Neural progenitor cell (in vitro differentiated cells): ENCODE measurements at regions not wholly inside any gene's neighbourhood (a gene's known extent, or its start where the extent isn't known, plus 50 kb on each side); places are given as distances from the start of the nearest gene placed in this dataset.

Experiments
- DNase-seq: peaks from one replicate; pipeline ENCODE4 v3.0.0-alpha.2; 2016; ENCODE audit warnings: low spot score
- H2AFZ ChIP-seq: fragments of 200-600 bp; sonication (generic); replicated peaks from 2 replicates; pipeline ENCODE4 v1.6.1; 2016; ENCODE audit warnings: antibody characterized with exemption
- H3F3A ChIP-seq: fragments of 200-600 bp; sonication (generic); 2 replicates; pipeline ENCODE4 v1.6.1; 2016; ENCODE audit warnings: antibody characterized with exemption, low read depth
- H3K27ac ChIP-seq: fragments of 200-600 bp; sonication (generic); 2 replicates; pipeline ENCODE4 v1.5.1; 2016; ENCODE audit warnings: mild to moderate bottlenecking
- H3K27me3 ChIP-seq: fragments of 200-600 bp; sonication (generic); 2 replicates; pipeline ENCODE4 v1.6.1; 2016; ENCODE audit warnings: mild to moderate bottlenecking, moderate library complexity
- H3K36me3 ChIP-seq: fragments of 200-600 bp; sonication (generic); 2 replicates; pipeline ENCODE4 v1.5.1; 2016
- H3K4me1 ChIP-seq: fragments of 200-600 bp; sonication (generic); 2 replicates; pipeline ENCODE4 v1.6.1; 2016; ENCODE audit warnings: mixed run types
- H3K4me2 ChIP-seq: fragments of 200-600 bp; sonication (generic); 2 replicates; pipeline ENCODE4 v1.6.1; 2016
- H3K4me3 ChIP-seq: fragments of 200-600 bp; sonication (generic); 2 replicates; pipeline ENCODE4 v1.5.1; 2016
- H3K79me2 ChIP-seq: fragments of 200-600 bp; sonication (generic); 2 replicates; pipeline ENCODE4 v1.6.1; 2016; ENCODE audit warnings: low read depth
- H3K9ac ChIP-seq: fragments of 200-600 bp; sonication (generic); 2 replicates; pipeline ENCODE4 v1.6.1; 2016
- H3K9me3 ChIP-seq: fragments of 200-600 bp; sonication (generic); 2 replicates; pipeline ENCODE4 v1.5.1; 2016; ENCODE audit warnings: low read depth
- H4K20me1 ChIP-seq: fragments of 200-600 bp; sonication (generic); 2 replicates; pipeline ENCODE4 v1.6.1; 2016; ENCODE audit warnings: low read depth
- H3K27ac Mint-ChIP-seq: 3 replicates; pipeline ENCODE4 v1.8.0; 2021; ENCODE audit warnings: mixed read lengths
- H3K27me3 Mint-ChIP-seq: 2 replicates; pipeline ENCODE4 v1.8.0; 2022; ENCODE audit warnings: low read depth, mild to moderate bottlenecking, inconsistent platforms, moderate library complexity, mixed read lengths; ENCODE audit not compliant: insufficient read depth
- H3K36me3 Mint-ChIP-seq: 3 replicates; pipeline ENCODE4 v1.8.0; 2021; ENCODE audit warnings: mixed read lengths
- H3K4me1 Mint-ChIP-seq: 3 replicates; pipeline ENCODE4 v1.8.0; 2021; ENCODE audit warnings: mixed read lengths
- H3K4me3 Mint-ChIP-seq: 3 replicates; pipeline ENCODE4 v1.8.0; 2021; ENCODE audit warnings: mild to moderate bottlenecking, moderate library complexity, mixed read lengths
- H3K9me3 Mint-ChIP-seq: 3 replicates; pipeline ENCODE4 v1.8.0; 2020; ENCODE audit warnings: mixed read lengths
- EZH2 ChIP-seq: fragments of 200-600 bp; sonication (generic); IDR thresholded peaks from 2 replicates; pipeline ENCODE4 v1.6.1; 2017; ENCODE audit warnings: antibody characterized with exemption, mild to moderate bottlenecking, moderate library complexity
- EZH2phosphoT487 ChIP-seq: fragments of 200-600 bp; sonication (generic); IDR thresholded peaks from 2 replicates; pipeline ENCODE4 v1.6.1; 2017; ENCODE audit warnings: antibody characterized with exemption
- TF ChIP-seq, protein P1 (sequence below): fragments of 200-600 bp; sonication (generic); IDR thresholded peaks from 2 replicates; pipeline ENCODE4 v1.5.1; 2017; ENCODE audit warnings: antibody characterized with exemption, mild to moderate bottlenecking

- H3K4me3 Mint-ChIP-seq: no peak overlapping the region
- no peaks in the 10 kb centered on the region for H3K36me3 Mint-ChIP-seq
Measured at GRCh38 chr13:107942030-107942617, 273.2 kb downstream of the LIG4 start.

DNA sequence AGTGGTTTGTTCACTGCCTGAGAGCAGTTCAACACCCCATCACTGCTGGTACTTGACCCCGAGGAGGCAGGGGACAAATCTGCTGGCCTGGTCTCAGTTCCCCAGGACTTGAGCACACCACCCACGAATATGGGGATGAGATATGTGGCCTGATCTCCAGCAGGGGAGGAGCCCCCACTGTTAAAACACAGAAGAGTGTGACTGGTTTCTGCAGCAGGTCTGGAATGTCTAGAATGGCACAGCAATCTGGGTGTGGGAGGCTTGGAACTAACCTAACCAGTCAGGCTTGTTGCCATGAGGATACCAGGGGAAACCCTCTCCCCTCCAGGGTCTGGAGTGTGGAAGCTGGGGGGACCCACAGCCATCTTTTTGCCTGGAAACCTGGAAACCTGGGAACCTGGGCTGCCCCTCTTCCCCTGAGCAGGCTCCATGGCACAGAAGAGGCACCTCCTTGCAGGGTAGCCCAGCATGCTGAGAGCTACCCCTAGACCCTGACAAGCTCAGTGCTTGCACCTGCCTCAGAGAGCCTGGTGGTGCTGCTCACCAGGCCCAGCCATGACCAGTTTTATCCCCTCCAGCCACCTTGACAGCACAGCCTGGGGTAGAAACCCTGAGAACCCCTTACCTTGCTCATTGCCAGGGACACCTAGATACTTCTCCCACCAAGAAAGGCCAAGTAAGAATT is 273.8 kb downstream of the LIG4 start:
- no peak overlapping the region for H3K9ac ChIP-seq
- no peaks in the 10 kb centered on the region for H3K4me1 ChIP-seq
- H3F3A ChIP-seq: no peaks in the 10 kb centered on the region
- no peak overlapping the region for H3K4me3 ChIP-seq
- no peaks in the 10 kb centered on the region for H3K79me2 ChIP-seq
- Mint-ChIP-seq H3K9me3 (peaks cover 3% of the 10 kb centered on the region), H3K36me3 (no peaks in the 10 kb centered on the region), H3K27me3 (no peaks in the 10 kb centered on the region), H3K4me3 (no peak overlapping the region), H3K27ac (no peak overlapping the region), H3K4me1 (no peaks in the 10 kb centered on the region)
- H3K4me2 ChIP-seq: no peak overlapping the region
- TF ChIP-seq EZH2phosphoT487 (no peak), EZH2 (no peak)
- TF ChIP-seq, protein P1, sequence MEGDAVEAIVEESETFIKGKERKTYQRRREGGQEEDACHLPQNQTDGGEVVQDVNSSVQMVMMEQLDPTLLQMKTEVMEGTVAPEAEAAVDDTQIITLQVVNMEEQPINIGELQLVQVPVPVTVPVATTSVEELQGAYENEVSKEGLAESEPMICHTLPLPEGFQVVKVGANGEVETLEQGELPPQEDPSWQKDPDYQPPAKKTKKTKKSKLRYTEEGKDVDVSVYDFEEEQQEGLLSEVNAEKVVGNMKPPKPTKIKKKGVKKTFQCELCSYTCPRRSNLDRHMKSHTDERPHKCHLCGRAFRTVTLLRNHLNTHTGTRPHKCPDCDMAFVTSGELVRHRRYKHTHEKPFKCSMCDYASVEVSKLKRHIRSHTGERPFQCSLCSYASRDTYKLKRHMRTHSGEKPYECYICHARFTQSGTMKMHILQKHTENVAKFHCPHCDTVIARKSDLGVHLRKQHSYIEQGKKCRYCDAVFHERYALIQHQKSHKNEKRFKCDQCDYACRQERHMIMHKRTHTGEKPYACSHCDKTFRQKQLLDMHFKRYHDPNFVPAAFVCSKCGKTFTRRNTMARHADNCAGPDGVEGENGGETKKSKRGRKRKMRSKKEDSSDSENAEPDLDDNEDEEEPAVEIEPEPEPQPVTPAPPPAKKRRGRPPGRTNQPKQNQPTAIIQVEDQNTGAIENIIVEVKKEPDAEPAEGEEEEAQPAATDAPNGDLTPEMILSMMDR: no peak
- H2AFZ ChIP-seq: no peak overlapping the region
- DNase-seq: no peak
- no peaks in the 10 kb centered on the region for H3K27me3 ChIP-seq
- H4K20me1 ChIP-seq: no peaks in the 10 kb centered on the region
- no peaks in the 10 kb centered on the region for H3K36me3 ChIP-seq
- H3K9me3 ChIP-seq: no peaks in the 10 kb centered on the region
- H3K27ac ChIP-seq: no peak overlapping the region

More at GRCh38 chr13:107942030-107942617, 273.2 kb downstream of the LIG4 start:
- no peak overlapping the region for H3K4me2 ChIP-seq
- H3K9me3 Mint-ChIP-seq: peaks cover 3% of the 10 kb centered on the region
- H3K27ac ChIP-seq: no peak overlapping the region
- no peak overlapping the region for H2AFZ ChIP-seq
- H4K20me1 ChIP-seq: no peaks in the 10 kb centered on the region
- no peak for DNase-seq
- no peaks in the 10 kb centered on the region for H3K4me1 Mint-ChIP-seq
- no peaks in the 10 kb centered on the region for H3K9me3 ChIP-seq
- H3K9ac ChIP-seq: no peak overlapping the region
- H3K4me3 ChIP-seq: no peak overlapping the region
- no peaks in the 10 kb centered on the region for H3K27me3 ChIP-seq
- TF ChIP-seq, protein P1: no peak
- TF ChIP-seq EZH2 (no peak), EZH2phosphoT487 (no peak)
- no peaks in the 10 kb centered on the region for H3F3A ChIP-seq
- H3K27me3 Mint-ChIP-seq: no peaks in the 10 kb centered on the region
- no peaks in the 10 kb centered on the region for H3K79me2 ChIP-seq
- H3K4me1 ChIP-seq: no peaks in the 10 kb centered on the region
- H3K27ac Mint-ChIP-seq: no peak overlapping the region
- H3K36me3 ChIP-seq: no peaks in the 10 kb centered on the region

DNA sequence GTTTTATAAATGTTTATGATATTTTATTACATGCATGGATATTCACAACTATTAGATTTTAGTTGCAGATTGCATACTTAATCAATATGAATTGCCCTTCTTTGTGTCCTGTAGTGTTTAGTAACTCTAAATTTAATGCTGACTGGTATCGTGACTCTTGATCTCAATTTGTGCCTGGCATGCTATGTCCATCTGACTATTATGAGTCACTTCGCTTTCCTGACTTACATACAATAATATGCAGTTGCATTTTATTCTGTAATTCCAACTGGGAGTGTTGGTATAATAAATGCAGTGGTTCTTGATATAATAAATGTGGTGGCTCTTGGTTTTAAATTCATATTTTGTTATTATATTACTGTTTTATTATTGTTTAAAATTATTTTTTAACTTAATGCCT is 277.5 kb downstream of the LIG4 start:
- Histone ChIP-seq H3K27me3 (no peaks in the 10 kb centered on the region), H3K79me2 (no peaks in the 10 kb centered on the region), H3K4me2 (no peak overlapping the region), H3F3A (no peaks in the 10 kb centered on the region), H3K9me3 (no peaks in the 10 kb centered on the region), H3K36me3 (no peaks in the 10 kb centered on the region), H4K20me1 (no peaks in the 10 kb centered on the region), H3K4me3 (no peak overlapping the region), H3K4me1 (no peaks in the 10 kb centered on the region), H3K9ac (no peak overlapping the region), H3K27ac (no peak overlapping the region), H2AFZ (no peak overlapping the region)
- Mint-ChIP-seq H3K9me3 (no peaks in the 10 kb centered on the region), H3K27ac (no peak overlapping the region), H3K4me1 (no peaks in the 10 kb centered on the region), H3K4me3 (no peak overlapping the region), H3K27me3 (no peaks in the 10 kb centered on the region), H3K36me3 (no peaks in the 10 kb centered on the region)
- TF ChIP-seq EZH2phosphoT487: no peak
- TF ChIP-seq EZH2: no peak
- TF ChIP-seq, protein P1: no peak
- DNase-seq: no peak
